Colonic mucosa (tissue), 4 donors: ENCODE measurements at regions not wholly inside any gene's neighbourhood (a gene's known extent, or its start where the extent isn't known, plus 50 kb on each side); places are given as distances from the start of the nearest gene placed in this dataset.

ENCODE experiments used
- DNase-seq: peaks from one replicate; pipeline ENCODE4 v3.0.0-alpha.2; 2020
- H3K27ac ChIP-seq: fragments of 200-600 bp; one replicate; pipeline ENCODE4 v1.8.0; 2021
- H3K27me3 ChIP-seq: fragments of 200-600 bp; one replicate; pipeline ENCODE4 v1.8.0; 2021
- H3K36me3 ChIP-seq: fragments of 200-600 bp; one replicate; pipeline ENCODE4 v1.8.0; 2021
- H3K4me1 ChIP-seq: fragments of 200-600 bp; one replicate; pipeline ENCODE4 v1.8.0; 2021; ENCODE audit warnings: mild to moderate bottlenecking
- H3K4me3 ChIP-seq: fragments of 200-600 bp; one replicate; pipeline ENCODE4 v1.8.0; 2021
- H3K9ac ChIP-seq, 2 donors: one replicate each; pipeline ENCODE4 v1.7.0; 2013; ENCODE audit warnings: control low read depth in 2 of 2, low read depth in 2 of 2, low read length in 2 of 2
- H3K9me3 ChIP-seq: fragments of 200-600 bp; one replicate; pipeline ENCODE4 v1.8.0; 2021
- CTCF ChIP-seq: fragments of 200-600 bp; IDR thresholded peaks from one replicate; pipeline ENCODE4 v1.8.0; 2022; ENCODE audit warnings: antibody characterized with exemption, mild to moderate bottlenecking
- intact Hi-C: fragments of 100-400 bp; cut with DNase I; formaldehyde crosslinking; loops from one replicate; pipeline ENCODE4 v1.14.1; 2022
- donor health status: healthy.
- donor health status: DM: no; HTN: no; CAD: no.
- donor health status: DM: no; HTN: no; CAD: no.

GRCh38 chrX:76228499-76228898, 55.6 kb downstream of the PBDC1 start:
- H3K9ac ChIP-seq, result no peak overlapping the region
- DNase-seq, result no peak
- TF ChIP-seq CTCF, result no peak
- no peaks in the 10 kb centered on the region for H3K9me3 ChIP-seq
- H3K27me3 ChIP-seq, result no peaks in the 10 kb centered on the region
- no peaks in the 10 kb centered on the region for H3K4me1 ChIP-seq
- intact Hi-C loops, result no loop called here
- H3K27ac ChIP-seq, result no peak overlapping the region
- no peak overlapping the region for H3K4me3 ChIP-seq
- H3K36me3 ChIP-seq, result no peaks in the 10 kb centered on the region

- H3K4me3 ChIP-seq, result no peak overlapping the region
- H3K4me1 ChIP-seq, result no peaks in the 10 kb centered on the region
- H3K27ac ChIP-seq, result no peak overlapping the region
- H3K9me3 ChIP-seq, result no peaks in the 10 kb centered on the region
- DNase-seq, result no peak
- TF ChIP-seq CTCF, result no peak
- H3K27me3 ChIP-seq, result no peaks in the 10 kb centered on the region
- no peak overlapping the region for H3K9ac ChIP-seq
- no peaks in the 10 kb centered on the region for H3K36me3 ChIP-seq
- intact Hi-C loops, result no loop called here
Observed at GRCh38 chrX:76248901-76249300, 76.0 kb downstream of the PBDC1 start.

GRCh38 chrX:76253432-76253831, 80.6 kb downstream of the PBDC1 start:
- no peaks in the 10 kb centered on the region for H3K4me1 ChIP-seq
- no peak overlapping the region for H3K4me3 ChIP-seq
- no peak for TF ChIP-seq CTCF
- intact Hi-C loops, result no loop called here
- H3K9ac ChIP-seq, result no peak overlapping the region
- H3K27me3 ChIP-seq, result no peaks in the 10 kb centered on the region
- H3K36me3 ChIP-seq, result no peaks in the 10 kb centered on the region
- DNase-seq, result peak; percentile 30
- H3K27ac ChIP-seq, result no peak overlapping the region
- no peaks in the 10 kb centered on the region for H3K9me3 ChIP-seq

- peak; percentile 37 for TF ChIP-seq CTCF
- Histone ChIP-seq H3K27ac (no peak overlapping the region), H3K9me3 (no peaks in the 10 kb centered on the region), H3K9ac (no peak overlapping the region), H3K4me1 (no peaks in the 10 kb centered on the region), H3K36me3 (no peaks in the 10 kb centered on the region), H3K4me3 (no peak overlapping the region), H3K27me3 (no peaks in the 10 kb centered on the region)
- DNase-seq, result peak; percentile 54
- intact Hi-C loops, result no loop called here
Observed at GRCh38 chrX:76279007-76279406, 106.1 kb downstream of the PBDC1 start.
